HEK293T (cell line): ENCODE measurements at regions not wholly inside any gene's neighbourhood (a gene's known extent, or its start where the extent isn't known, plus 50 kb on each side); places are given as distances from the start of the nearest gene placed in this dataset.

Source experiments
- ARNT ChIP-seq: fragments of 450-650 bp; IDR thresholded peaks from 2 replicates; pipeline ENCODE4 v1.6.1; 2017; ENCODE audit warnings: mild to moderate bottlenecking
- BHLHE40 ChIP-seq: fragments of 450-650 bp; IDR thresholded peaks from 2 replicates; pipeline ENCODE4 v1.6.1; 2016; ENCODE audit warnings: mild to moderate bottlenecking, moderate library complexity, borderline replicate concordance
- CTBP1 ChIP-seq: fragments of 450-650 bp; IDR thresholded peaks from 2 replicates; pipeline ENCODE4 v1.6.1; 2016; ENCODE audit warnings: borderline replicate concordance
- ELF4 ChIP-seq: fragments of 450-650 bp; IDR thresholded peaks from 2 replicates; pipeline ENCODE4 v1.6.1; 2017; ENCODE audit warnings: antibody characterized with exemption
- FOXK2 ChIP-seq: fragments of 450-650 bp; IDR thresholded peaks from 2 replicates; pipeline ENCODE4 v1.6.1; 2016; ENCODE audit warnings: mild to moderate bottlenecking
- FOXM1 ChIP-seq: fragments of 450-650 bp; IDR thresholded peaks from 2 replicates; pipeline ENCODE4 v1.6.1; 2017; ENCODE audit warnings: mild to moderate bottlenecking, borderline replicate concordance
- HDGF ChIP-seq: fragments of 450-650 bp; IDR thresholded peaks from 2 replicates; pipeline ENCODE4 v1.6.1; 2017; ENCODE audit warnings: antibody characterized with exemption, borderline replicate concordance
- L3MBTL2 ChIP-seq: fragments of 450-650 bp; conservative IDR thresholded peaks from 2 replicates; pipeline ENCODE4 v1.6.1; 2016; ENCODE audit warnings: mild to moderate bottlenecking
- NFRKB ChIP-seq: fragments of 450-650 bp; IDR thresholded peaks from 2 replicates; pipeline ENCODE4 v1.6.1; 2016; ENCODE audit warnings: mild to moderate bottlenecking, moderate library complexity
- PKNOX1 ChIP-seq: fragments of 450-650 bp; IDR thresholded peaks from 2 replicates; pipeline ENCODE4 v1.6.1; 2016
- SP1 ChIP-seq: fragments of 450-650 bp; IDR thresholded peaks from 2 replicates; pipeline ENCODE4 v1.6.1; 2017
- SUZ12 ChIP-seq: fragments of 450-650 bp; IDR thresholded peaks from 2 replicates; pipeline ENCODE4 v1.6.1; 2016; ENCODE audit warnings: mild to moderate bottlenecking
- TARDBP ChIP-seq: fragments of 450-650 bp; IDR thresholded peaks from 2 replicates; pipeline ENCODE4 v1.6.1; 2016
- ZNF384 ChIP-seq: fragments of 450-650 bp; IDR thresholded peaks from 2 replicates; pipeline ENCODE4 v1.6.1; 2016

- no peak for TF ChIP-seq ARNT
- no peak for TF ChIP-seq SP1
- TF ChIP-seq ELF4 = no peak
- TF ChIP-seq FOXK2 = no peak
- no peak for TF ChIP-seq BHLHE40
- no peak for TF ChIP-seq FOXM1
- no peak for TF ChIP-seq CTBP1
- no peak for TF ChIP-seq SUZ12
- no peak for TF ChIP-seq NFRKB
- no peak for TF ChIP-seq TARDBP
- no peak for TF ChIP-seq HDGF
- TF ChIP-seq PKNOX1 = no peak
- no peak for TF ChIP-seq L3MBTL2
- no peak for TF ChIP-seq ZNF384
Measured at GRCh38 chr22:48380016-48380665, 1447.5 kb downstream of the BRD1 start.
